Ishikawa (cell line): ENCODE measurements at regions not wholly inside any gene's neighbourhood (a gene's known extent, or its start where the extent isn't known, plus 50 kb on each side); places are given as distances from the start of the nearest gene placed in this dataset.

Experiments
- CEBPB ChIP-seq: IDR thresholded peaks from 2 replicates; pipeline ENCODE4 v1.6.1; 2012
- CREB1 ChIP-seq: IDR thresholded peaks from 2 replicates; pipeline ENCODE4 v1.6.1; 2012; ENCODE audit warnings: low read depth
- EGR1 ChIP-seq: IDR thresholded peaks from 2 replicates; pipeline ENCODE4 v1.6.1; 2012
- EP300 ChIP-seq: IDR thresholded peaks from 2 replicates; pipeline ENCODE4 v1.6.1; 2012; ENCODE audit warnings: borderline replicate concordance
- FOXM1 ChIP-seq: IDR thresholded peaks from 2 replicates; pipeline ENCODE4 v1.6.1; 2012; ENCODE audit warnings: low read depth, borderline replicate concordance
- NFIC ChIP-seq: IDR thresholded peaks from 2 replicates; pipeline ENCODE4 v1.6.1; 2012
- RAD21 ChIP-seq: IDR thresholded peaks from 2 replicates; pipeline ENCODE4 v1.6.1; 2012; ENCODE audit warnings: low read depth
- TAF1 ChIP-seq: IDR thresholded peaks from 2 replicates; pipeline ENCODE4 v1.6.1; 2012; ENCODE audit warnings: low read depth, mild to moderate bottlenecking
- TCF12 ChIP-seq: IDR thresholded peaks from 2 replicates; pipeline ENCODE4 v1.6.1; 2012; ENCODE audit warnings: low read depth
- TEAD4 ChIP-seq: IDR thresholded peaks from 2 replicates; pipeline ENCODE4 v1.6.1; 2012
- YY1 ChIP-seq: IDR thresholded peaks from 2 replicates; pipeline ENCODE4 v1.6.1; 2012; ENCODE audit warnings: low read depth
- ZBTB7A ChIP-seq: IDR thresholded peaks from 2 replicates; pipeline ENCODE4 v1.6.1; 2012; ENCODE audit warnings: low read depth
- TF ChIP-seq, protein P1 (sequence below): IDR thresholded peaks from 2 replicates; pipeline ENCODE4 v1.6.1; 2012
- TF ChIP-seq, protein P2 (sequence below): IDR thresholded peaks from 2 replicates; pipeline ENCODE4 v1.6.1; 2012; ENCODE audit warnings: low read depth, mild to moderate bottlenecking
- TF ChIP-seq, protein P3 (sequence below): IDR thresholded peaks from 2 replicates; pipeline ENCODE4 v1.6.1; 2012

DNA sequence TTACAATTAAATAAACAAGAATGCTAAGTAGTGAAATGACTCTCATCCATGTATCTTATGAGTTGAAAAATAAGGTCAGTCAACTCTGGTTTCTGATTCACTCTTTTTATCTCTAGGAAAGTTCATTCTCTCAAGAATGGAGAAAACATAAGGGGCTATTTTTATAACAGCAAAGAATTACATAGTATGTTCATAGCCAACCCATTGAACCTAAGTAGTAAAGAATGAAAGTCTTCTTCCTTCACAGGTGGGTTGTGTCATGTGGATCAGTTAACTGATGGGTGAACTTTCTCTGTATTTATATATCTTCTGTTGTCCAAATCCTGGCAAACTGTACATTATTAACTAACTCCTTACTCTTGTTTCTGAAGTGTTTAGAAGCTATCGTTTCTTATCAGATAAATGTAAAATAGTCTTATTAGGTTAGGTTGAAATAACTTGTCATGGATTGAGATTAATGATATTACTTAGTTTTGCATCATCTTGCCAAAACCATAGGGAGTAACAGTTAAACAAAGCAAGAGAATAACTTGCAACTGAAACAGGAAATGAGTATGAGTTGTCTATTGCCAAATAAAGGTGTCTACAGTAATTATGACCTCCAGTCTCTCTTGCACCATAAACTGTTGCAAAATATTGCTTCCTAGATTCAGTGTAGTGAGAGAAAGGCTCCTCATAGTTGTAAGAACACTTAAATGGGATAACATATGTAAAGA, 86.8 kb downstream of the ANKRD7 start:
- no peak for TF ChIP-seq TAF1
- TF ChIP-seq CEBPB: 0 out of 2 replicates have a peak, but pooled peaks have one; percentile 5

DNA sequence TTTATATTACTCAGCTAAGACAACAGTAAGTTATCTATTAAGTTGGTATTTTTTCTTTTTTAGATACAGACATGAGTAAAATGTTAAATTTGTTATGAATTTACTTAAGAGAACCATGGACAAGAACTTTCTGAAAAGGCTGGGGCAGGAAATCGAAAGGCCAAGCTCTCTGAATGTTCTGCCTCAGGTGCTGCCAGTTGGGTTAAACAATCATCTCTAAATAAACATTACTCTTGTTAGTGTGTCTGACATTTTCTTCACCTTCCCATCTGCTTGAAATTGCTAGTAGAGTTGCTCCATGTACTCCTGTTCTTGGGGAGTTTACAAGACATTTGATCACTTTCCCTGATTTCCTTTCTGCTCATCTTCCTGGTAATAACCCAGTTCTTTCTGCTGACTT, 87.5 kb downstream of the ANKRD7 start:
- TF ChIP-seq EGR1 (no peak), TAF1 (no peak), NFIC (no peak), RAD21 (no peak)

DNA sequence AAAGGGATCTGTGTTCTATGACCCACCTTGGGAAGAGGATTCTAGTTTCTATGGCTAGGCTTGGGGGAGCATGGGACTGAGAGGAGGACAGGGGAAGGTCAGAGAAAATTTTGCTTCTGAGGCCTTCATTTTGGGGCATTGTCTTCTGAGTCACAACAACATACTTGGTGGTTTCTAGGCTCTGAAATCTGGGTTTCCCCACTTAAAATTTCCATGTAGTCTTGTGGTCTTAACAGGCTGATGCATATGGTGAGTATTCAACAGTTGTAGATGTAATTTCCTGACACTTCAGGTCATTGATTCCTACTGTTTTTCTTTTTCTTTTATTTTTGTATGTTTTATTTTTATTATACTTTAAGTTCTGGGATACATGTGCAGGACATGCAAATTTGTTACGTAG, 88.5 kb downstream of the ANKRD7 start:
- no peak for TF ChIP-seq EGR1
- TF ChIP-seq RAD21: no peak

DNA sequence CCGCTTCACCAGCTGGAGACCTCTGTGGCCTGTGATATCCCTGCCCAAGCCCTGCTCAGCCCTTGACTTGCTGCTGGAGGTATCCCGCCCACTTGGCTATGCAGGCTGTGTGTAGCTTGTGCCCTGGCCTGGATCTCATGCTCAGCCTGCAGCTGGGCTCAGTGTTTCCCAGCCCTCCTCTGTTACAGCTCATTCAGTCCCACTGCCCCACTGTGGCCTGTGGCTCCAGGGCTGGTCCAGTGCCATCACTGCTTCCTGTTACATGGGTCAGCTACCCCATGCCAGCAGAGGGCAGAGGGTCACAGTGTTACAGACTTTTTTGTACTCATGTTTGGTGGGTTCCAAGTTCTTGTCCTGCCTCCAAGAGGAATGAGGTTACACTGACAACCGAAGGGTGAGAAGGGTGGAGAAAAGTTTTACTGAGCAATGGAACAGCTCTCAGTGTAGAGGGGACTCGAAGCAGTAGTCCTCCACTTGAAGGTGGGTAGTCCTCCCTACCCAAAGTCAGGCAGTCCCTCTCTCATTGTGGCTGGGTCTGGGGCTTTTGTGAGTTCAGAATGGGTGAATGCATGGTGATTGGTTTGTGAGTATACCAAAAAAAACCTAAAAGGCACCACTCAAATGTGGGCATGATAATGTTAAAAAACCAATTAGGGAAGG, 100.4 kb downstream of the ANKRD7 start:
- TF ChIP-seq, protein P1, sequence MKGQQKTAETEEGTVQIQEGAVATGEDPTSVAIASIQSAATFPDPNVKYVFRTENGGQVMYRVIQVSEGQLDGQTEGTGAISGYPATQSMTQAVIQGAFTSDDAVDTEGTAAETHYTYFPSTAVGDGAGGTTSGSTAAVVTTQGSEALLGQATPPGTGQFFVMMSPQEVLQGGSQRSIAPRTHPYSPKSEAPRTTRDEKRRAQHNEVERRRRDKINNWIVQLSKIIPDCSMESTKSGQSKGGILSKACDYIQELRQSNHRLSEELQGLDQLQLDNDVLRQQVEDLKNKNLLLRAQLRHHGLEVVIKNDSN: no peak
- TF ChIP-seq EGR1: no peak
- TF ChIP-seq ZBTB7A: no peak
- TF ChIP-seq RAD21: no peak
- no peak for TF ChIP-seq TAF1
- no peak for TF ChIP-seq EP300
- TF ChIP-seq, protein P2, sequence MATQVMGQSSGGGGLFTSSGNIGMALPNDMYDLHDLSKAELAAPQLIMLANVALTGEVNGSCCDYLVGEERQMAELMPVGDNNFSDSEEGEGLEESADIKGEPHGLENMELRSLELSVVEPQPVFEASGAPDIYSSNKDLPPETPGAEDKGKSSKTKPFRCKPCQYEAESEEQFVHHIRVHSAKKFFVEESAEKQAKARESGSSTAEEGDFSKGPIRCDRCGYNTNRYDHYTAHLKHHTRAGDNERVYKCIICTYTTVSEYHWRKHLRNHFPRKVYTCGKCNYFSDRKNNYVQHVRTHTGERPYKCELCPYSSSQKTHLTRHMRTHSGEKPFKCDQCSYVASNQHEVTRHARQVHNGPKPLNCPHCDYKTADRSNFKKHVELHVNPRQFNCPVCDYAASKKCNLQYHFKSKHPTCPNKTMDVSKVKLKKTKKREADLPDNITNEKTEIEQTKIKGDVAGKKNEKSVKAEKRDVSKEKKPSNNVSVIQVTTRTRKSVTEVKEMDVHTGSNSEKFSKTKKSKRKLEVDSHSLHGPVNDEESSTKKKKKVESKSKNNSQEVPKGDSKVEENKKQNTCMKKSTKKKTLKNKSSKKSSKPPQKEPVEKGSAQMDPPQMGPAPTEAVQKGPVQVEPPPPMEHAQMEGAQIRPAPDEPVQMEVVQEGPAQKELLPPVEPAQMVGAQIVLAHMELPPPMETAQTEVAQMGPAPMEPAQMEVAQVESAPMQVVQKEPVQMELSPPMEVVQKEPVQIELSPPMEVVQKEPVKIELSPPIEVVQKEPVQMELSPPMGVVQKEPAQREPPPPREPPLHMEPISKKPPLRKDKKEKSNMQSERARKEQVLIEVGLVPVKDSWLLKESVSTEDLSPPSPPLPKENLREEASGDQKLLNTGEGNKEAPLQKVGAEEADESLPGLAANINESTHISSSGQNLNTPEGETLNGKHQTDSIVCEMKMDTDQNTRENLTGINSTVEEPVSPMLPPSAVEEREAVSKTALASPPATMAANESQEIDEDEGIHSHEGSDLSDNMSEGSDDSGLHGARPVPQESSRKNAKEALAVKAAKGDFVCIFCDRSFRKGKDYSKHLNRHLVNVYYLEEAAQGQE: no peak
- TF ChIP-seq YY1: no peak

DNA sequence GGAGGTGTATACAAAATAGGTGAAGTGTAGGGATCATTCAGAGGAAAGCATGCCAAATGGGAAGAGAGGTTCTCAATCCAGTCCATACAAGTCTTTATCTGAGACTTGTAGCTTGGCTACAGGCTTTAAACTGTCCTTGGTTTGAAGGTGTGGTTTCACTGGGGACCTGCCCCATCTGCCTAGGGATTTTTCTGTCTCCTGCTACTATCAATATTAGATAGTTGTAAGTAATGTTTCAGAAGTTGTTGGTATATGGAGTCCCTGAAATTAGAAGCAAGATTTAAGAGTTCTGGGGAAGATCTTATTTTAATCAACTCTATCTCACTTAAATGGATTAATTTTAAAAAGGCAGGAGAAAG, 100.9 kb downstream of the ANKRD7 start:
- no peak for TF ChIP-seq ZBTB7A
- TF ChIP-seq, protein P3, sequence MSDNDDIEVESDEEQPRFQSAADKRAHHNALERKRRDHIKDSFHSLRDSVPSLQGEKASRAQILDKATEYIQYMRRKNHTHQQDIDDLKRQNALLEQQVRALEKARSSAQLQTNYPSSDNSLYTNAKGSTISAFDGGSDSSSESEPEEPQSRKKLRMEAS: no peak
- TF ChIP-seq TCF12: no peak
- no peak for TF ChIP-seq EGR1
- TF ChIP-seq, protein P1: no peak
- TF ChIP-seq TEAD4: no peak
- TF ChIP-seq NFIC: no peak
- TF ChIP-seq YY1: no peak
- no peak for TF ChIP-seq EP300
- no peak for TF ChIP-seq FOXM1
- TF ChIP-seq TAF1: no peak
- TF ChIP-seq RAD21: no peak
- TF ChIP-seq, protein P2: no peak
- no peak for TF ChIP-seq CREB1
- no peak for TF ChIP-seq CEBPB

DNA sequence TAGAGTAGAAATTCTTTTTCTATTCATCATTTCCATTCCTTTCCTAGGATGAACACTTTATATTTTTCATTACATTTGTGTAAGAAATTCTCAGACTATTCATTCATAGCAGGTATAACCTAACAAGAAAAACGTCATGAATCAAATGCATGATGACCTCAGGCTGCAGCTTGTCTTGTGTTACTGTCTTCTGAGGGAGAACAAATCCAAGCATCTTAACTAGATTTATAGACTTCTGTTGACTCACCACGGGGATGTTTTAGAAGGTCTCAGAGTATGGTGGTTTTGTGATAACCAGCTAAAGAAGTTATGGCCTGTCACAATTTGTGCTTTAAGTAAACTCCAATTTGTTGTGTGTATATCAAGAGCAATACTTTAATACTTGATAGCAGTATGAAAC, 102.7 kb downstream of the ANKRD7 start:
- TF ChIP-seq RAD21: no peak
- TF ChIP-seq YY1: no peak
- TF ChIP-seq TCF12: no peak
- no peak for TF ChIP-seq CREB1
- TF ChIP-seq FOXM1: no peak
- TF ChIP-seq, protein P2: no peak
- no peak for TF ChIP-seq EGR1
- TF ChIP-seq TAF1: no peak
- no peak for TF ChIP-seq ZBTB7A
- TF ChIP-seq, protein P1: no peak
- no peak for TF ChIP-seq TEAD4
- TF ChIP-seq, protein P3: no peak
- no peak for TF ChIP-seq NFIC
- TF ChIP-seq EP300: no peak
- no peak for TF ChIP-seq CEBPB
